Liver (tissue), 8 donors: ENCODE measurements at regions not wholly inside any gene's neighbourhood (a gene's known extent, or its start where the extent isn't known, plus 50 kb on each side); places are given as distances from the start of the nearest gene placed in this dataset.

ENCODE experiments used
- DNase-seq: peaks from one replicate; pipeline ENCODE4 v3.0.0-alpha.2; 2017; ENCODE audit warnings: low spot score
- H3K27ac ChIP-seq, 2 donors: one replicate each; pipeline ENCODE4 v1.7.0; 2013; ENCODE audit warnings: inconsistent platforms in 2 of 2, low read length in 2 of 2, control low read depth in 1 of 2, low read depth in 1 of 2, mild to moderate bottlenecking in 1 of 2
- H3K27me3 ChIP-seq, 4 donors: one replicate each; pipeline versions ENCODE4 v1.6.1 to v1.7.0; 2013; ENCODE audit warnings: low read length in 3 of 4, inconsistent platforms in 1 of 4, mild to moderate bottlenecking in 1 of 4, moderate library complexity in 1 of 4; ENCODE audit not compliant: control insufficient read depth in 4 of 4, insufficient read depth in 4 of 4
- H3K36me3 ChIP-seq, 4 donors: one replicate each; pipeline versions ENCODE4 v1.6.1 to v1.7.0; 2013; ENCODE audit warnings: low read length in 3 of 4, mild to moderate bottlenecking in 3 of 4, low read depth in 1 of 4, moderate library complexity in 1 of 4; ENCODE audit not compliant: control insufficient read depth in 4 of 4, insufficient read depth in 3 of 4
- H3K4me1 ChIP-seq, 4 donors: one replicate each; pipeline versions ENCODE4 v1.6.1 to v1.7.0; 2013; ENCODE audit warnings: low read length in 3 of 4, mild to moderate bottlenecking in 3 of 4, moderate library complexity in 1 of 4; ENCODE audit not compliant: control insufficient read depth in 4 of 4, insufficient read depth in 4 of 4
- H3K4me3 ChIP-seq, 3 donors: one replicate each; pipeline versions ENCODE4 v1.6.1 to v1.7.0; 2013; ENCODE audit warnings: low read length in 3 of 3, control low read depth in 1 of 3, low read depth in 1 of 3, mild to moderate bottlenecking in 1 of 3
- H3K9ac ChIP-seq, 2 donors: one replicate each; pipeline ENCODE4 v1.7.0; 2013; ENCODE audit warnings: low read length in 2 of 2, mild to moderate bottlenecking in 2 of 2, moderate library complexity in 2 of 2, control low read depth in 1 of 2, low read depth in 1 of 2
- H3K9me3 ChIP-seq, 4 donors: one replicate each; pipeline versions ENCODE4 v1.6.1 to v1.7.0; 2013; ENCODE audit warnings: low read length in 3 of 4; ENCODE audit not compliant: control insufficient read depth in 4 of 4
- ATF3 ChIP-seq: IDR thresholded peaks from 2 replicates; pipeline ENCODE4 v1.6.1; 2016; ENCODE audit warnings: antibody characterized with exemption
- CTCF ChIP-seq: fragments of 150-350 bp; IDR thresholded peaks from 2 replicates; pipeline ENCODE4 v1.5.1; 2017; ENCODE audit warnings: improper control_type of control experiment, low read depth, low read length; ENCODE audit not compliant: missing input control
- FOXA1 ChIP-seq: IDR thresholded peaks from 2 replicates; pipeline ENCODE4 v1.6.1; 2016; ENCODE audit warnings: antibody characterized with exemption
- FOXA2 ChIP-seq: IDR thresholded peaks from 2 replicates; pipeline ENCODE4 v1.6.1; 2016; ENCODE audit warnings: antibody characterized with exemption
- GABPA ChIP-seq, 2 donors: IDR thresholded peaks in 1 of 2; conservative IDR thresholded peaks in 1 of 2; 2 replicates each; pipeline ENCODE4 v1.6.1; 2016; ENCODE audit warnings: antibody characterized with exemption in 2 of 2, mild to moderate bottlenecking in 1 of 2, moderate library complexity in 1 of 2
- HNF4A ChIP-seq, 2 donors: conservative IDR thresholded peaks; 2 replicates each; pipeline ENCODE4 v1.6.1; 2016; ENCODE audit warnings: antibody characterized with exemption in 2 of 2, mild to moderate bottlenecking in 2 of 2
- HNF4G ChIP-seq: IDR thresholded peaks from 2 replicates; pipeline ENCODE4 v1.6.1; 2016; ENCODE audit warnings: antibody characterized with exemption
- JUND ChIP-seq, 2 donors: IDR thresholded peaks; 2 replicates each; pipeline ENCODE4 v1.6.1; 2016; ENCODE audit warnings: antibody characterized with exemption in 2 of 2
- MAX ChIP-seq: IDR thresholded peaks from 2 replicates; pipeline ENCODE4 v1.6.1; 2016; ENCODE audit warnings: antibody characterized with exemption
- NR2F2 ChIP-seq: IDR thresholded peaks from 2 replicates; pipeline ENCODE4 v1.6.1; 2016; ENCODE audit warnings: antibody characterized with exemption
- RAD21 ChIP-seq, 2 donors: IDR thresholded peaks; 2 replicates each; pipeline ENCODE4 v1.6.1; 2016; ENCODE audit warnings: antibody characterized with exemption in 2 of 2, mild to moderate bottlenecking in 2 of 2
- REST ChIP-seq: IDR thresholded peaks from 2 replicates; pipeline ENCODE4 v1.6.1; 2016; ENCODE audit warnings: antibody characterized with exemption, mild to moderate bottlenecking
- SP1 ChIP-seq: IDR thresholded peaks from 2 replicates; pipeline ENCODE4 v1.6.1; 2018; ENCODE audit warnings: antibody characterized with exemption, mild to moderate bottlenecking
- TAF1 ChIP-seq: conservative IDR thresholded peaks from 2 replicates; pipeline ENCODE4 v1.6.1; 2016; ENCODE audit warnings: antibody characterized with exemption, mild to moderate bottlenecking
- YY1 ChIP-seq: IDR thresholded peaks from 2 replicates; pipeline ENCODE4 v1.6.1; 2016; ENCODE audit warnings: antibody characterized with exemption, mild to moderate bottlenecking
- WGBS: extraction: QIAGEN DNeasy Blood & Tissue Kit; methylation state at CpG from one replicate; pipeline ENCODE4 v1.1.7; 2013; 5-methylcytosine and 5-hydroxymethylcytosine counted together
- donor health status: healthy.
- donor health status: healthy.
- donor health status: healthy.
- donor health status: healthy.
- donor health status: healthy.

- no peak for TF ChIP-seq REST
- TF ChIP-seq GABPA (IDR thresholded peaks at IDR 0.05 in 1 of 2, conservative IDR thresholded peaks at IDR 0.05 in 1 of 2): no peak
- TF ChIP-seq FOXA1: no peak
- no peak for TF ChIP-seq ATF3
- no peak for TF ChIP-seq TAF1
- no peak for TF ChIP-seq NR2F2
- no peak for TF ChIP-seq JUND (IDR thresholded peaks at IDR 0.05)
- no peak for TF ChIP-seq HNF4G
Measured at GRCh38 chr5:175052351-175052750, 328.0 kb downstream of the MSX2 start (continued).

GRCh38 chr5:175047048-175047447, 322.7 kb downstream of the MSX2 start:
- TF ChIP-seq HNF4G: no peak
- no peak for TF ChIP-seq FOXA2
- TF ChIP-seq NR2F2: no peak
- no peak for TF ChIP-seq REST
- no peak for TF ChIP-seq RAD21 (IDR thresholded peaks at IDR 0.05)
- TF ChIP-seq SP1: no peak
- no peak for TF ChIP-seq CTCF
- TF ChIP-seq TAF1: no peak
- no peak for TF ChIP-seq MAX
- TF ChIP-seq YY1: no peak
- TF ChIP-seq HNF4A (conservative IDR thresholded peaks at IDR 0.05): no peak
- Histone ChIP-seq H3K4me1 (no peaks in the 10 kb centered on the region), H3K27me3 (no peaks in the 10 kb centered on the region), H3K9ac (no peak overlapping the region), H3K4me3 (no peak overlapping the region), H3K27ac (no peak overlapping the region), H3K36me3 (no peaks in the 10 kb centered on the region), H3K9me3 (no peaks in the 10 kb centered on the region)
- no peak for DNase-seq
- 56% methylated on average over 1 of the region's 1 CpG for WGBS
